ENCODE measurements at regions not wholly inside any gene's neighbourhood (a gene's known extent, or its start where the extent isn't known, plus 50 kb on each side); places are given as distances from the start of the nearest gene placed in this dataset.
A peak's percentile ranks its signal among the peaks of the same experiment; 100 is the strongest.

- no peak for TF ChIP-seq Cebpa-rat (IDR thresholded peaks at IDR 0.05)
- no peaks in the 10 kb centered on the region for H3K36me3 ChIP-seq
- H3K9me3 ChIP-seq (replicated peaks in 1 of 11) = no peaks in the 10 kb centered on the region
- no peak overlapping the region for H3K4me3 ChIP-seq
- H3K27me3 ChIP-seq = no peaks in the 10 kb centered on the region
- H4K20me1 ChIP-seq = no peaks in the 10 kb centered on the region
- no peak overlapping the region; a peak in 1 of 22 replicates for H3K4me2 ChIP-seq
- peaks cover 0 to 16% (median 0%) of the 10 kb centered on the region in 10 experiments; a peak in 4 of 20 replicates for H3K4me1 ChIP-seq
- no peak overlapping the region for H3K9ac ChIP-seq
- no peak overlapping the region for H3K27ac ChIP-seq
These were observed 678.6 kb upstream of the CDH2 start for GRCh38 chr18:28855524-28855923.

- Histone ChIP-seq H3K9me3 (replicated peaks in 1 of 11) (no peaks in the 10 kb centered on the region), H3K27ac (no peak overlapping the region)
- no peak for TF ChIP-seq Cebpa-rat (IDR thresholded peaks at IDR 0.05)
These were observed 678.0 kb upstream of the CDH2 start for GRCh38 chr18:28854964-28855363.

GRCh38 chr18:28846958-28847357 lies 670.0 kb upstream of the CDH2 start:
- no peaks in the 10 kb centered on the region for H4K20me1 ChIP-seq
- H3K9me3 ChIP-seq (replicated peaks in 1 of 11) = no peaks in the 10 kb centered on the region
- no peaks in the 10 kb centered on the region for H3K4me1 ChIP-seq
- H3K36me3 ChIP-seq = no peaks in the 10 kb centered on the region
- no peak overlapping the region for H3K9ac ChIP-seq
- TF ChIP-seq Cebpa-rat (IDR thresholded peaks at IDR 0.05) = no peak
- H3K4me2 ChIP-seq = no peak overlapping the region
- H3K27me3 ChIP-seq = no peaks in the 10 kb centered on the region
- no peak overlapping the region for H3K4me3 ChIP-seq
- no peak overlapping the region for H3K27ac ChIP-seq

More at GRCh38 chr18:28854964-28855363, 678.0 kb upstream of the CDH2 start:
- Histone ChIP-seq H3K27me3 (no peaks in the 10 kb centered on the region), H3K4me2 (peak overlapping the region in 6 of 11 experiments; percentile 2 to 51 (median 10); a peak in 4 of 22 replicates), H4K20me1 (no peaks in the 10 kb centered on the region), H3K36me3 (no peaks in the 10 kb centered on the region), H3K4me3 (no peak overlapping the region), H3K9ac (no peak overlapping the region), H3K4me1 (peaks cover 0 to 16% (median 0%) of the 10 kb centered on the region in 10 experiments; a peak in 4 of 20 replicates)

DNA sequence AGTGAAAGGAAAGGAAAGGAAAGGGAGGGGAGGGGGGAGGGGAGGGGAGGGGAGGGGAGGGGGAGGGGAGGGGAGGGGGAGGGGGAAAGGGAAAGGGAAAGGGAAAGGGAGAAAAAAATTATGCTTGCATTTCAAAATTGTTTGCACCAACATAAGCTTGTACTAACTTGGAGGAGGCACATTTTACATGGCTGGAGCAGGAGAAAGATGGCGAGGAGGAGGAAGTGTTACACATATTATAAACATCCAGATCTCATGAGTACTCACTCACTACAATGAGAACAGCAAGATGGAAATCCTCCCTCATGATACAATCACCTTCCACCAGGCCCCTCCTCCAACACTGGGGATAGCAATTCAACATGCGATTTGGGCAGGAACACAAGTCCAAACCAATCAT lies 660.2 kb upstream of the CDH2 start:
- Histone ChIP-seq H3K9me3 (replicated peaks in 1 of 11) (no peaks in the 10 kb centered on the region), H3K4me1 (no peaks in the 10 kb centered on the region), H4K20me1 (no peaks in the 10 kb centered on the region), H3K27me3 (no peaks in the 10 kb centered on the region), H3K36me3 (no peaks in the 10 kb centered on the region), H3K4me2 (no peak overlapping the region), H3K4me3 (no peak overlapping the region), H3K9ac (no peak overlapping the region), H3K27ac (no peak overlapping the region)
- TF ChIP-seq Cebpa-rat (IDR thresholded peaks at IDR 0.05) = no peak

- Histone ChIP-seq H3K36me3 (no peaks in the 10 kb centered on the region), H3K4me3 (no peak overlapping the region), H3K4me1 (no peaks in the 10 kb centered on the region), H3K9ac (no peak overlapping the region), H3K27ac (no peak overlapping the region), H3K27me3 (no peaks in the 10 kb centered on the region), H3K4me2 (no peak overlapping the region), H3K9me3 (replicated peaks in 1 of 11) (no peaks in the 10 kb centered on the region), H4K20me1 (no peaks in the 10 kb centered on the region)
- no peak for TF ChIP-seq Cebpa-rat (IDR thresholded peaks at IDR 0.05)
These were observed 658.0 kb upstream of the CDH2 start for GRCh38 chr18:28834889-28835288.

DNA sequence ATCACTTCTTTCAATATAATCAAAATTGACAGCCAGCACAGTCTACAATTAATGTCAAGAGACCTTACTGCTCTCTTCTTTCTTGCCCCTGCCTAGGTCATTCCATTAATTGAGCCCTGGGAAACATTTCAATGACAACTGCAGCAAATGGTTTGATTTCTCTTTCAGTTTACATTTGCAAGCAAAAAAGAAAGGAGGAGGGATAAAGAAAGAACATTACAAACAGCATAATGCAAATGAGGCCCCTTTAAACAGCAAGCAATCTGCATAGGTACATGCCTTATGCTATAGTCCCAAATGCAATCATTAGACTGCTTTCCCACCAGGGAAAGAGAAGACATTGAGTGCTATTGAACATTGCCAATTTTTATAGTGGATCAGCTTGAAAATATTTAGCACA lies 655.0 kb upstream of the CDH2 start:
- Histone ChIP-seq H3K4me2 (no peak overlapping the region), H4K20me1 (no peaks in the 10 kb centered on the region), H3K4me3 (no peak overlapping the region), H3K4me1 (no peaks in the 10 kb centered on the region), H3K9me3 (replicated peaks in 1 of 11) (no peaks in the 10 kb centered on the region), H3K27me3 (no peaks in the 10 kb centered on the region), H3K36me3 (no peaks in the 10 kb centered on the region), H3K9ac (no peak overlapping the region), H3K27ac (no peak overlapping the region)
- no peak for TF ChIP-seq Cebpa-rat (IDR thresholded peaks at IDR 0.05)

DNA sequence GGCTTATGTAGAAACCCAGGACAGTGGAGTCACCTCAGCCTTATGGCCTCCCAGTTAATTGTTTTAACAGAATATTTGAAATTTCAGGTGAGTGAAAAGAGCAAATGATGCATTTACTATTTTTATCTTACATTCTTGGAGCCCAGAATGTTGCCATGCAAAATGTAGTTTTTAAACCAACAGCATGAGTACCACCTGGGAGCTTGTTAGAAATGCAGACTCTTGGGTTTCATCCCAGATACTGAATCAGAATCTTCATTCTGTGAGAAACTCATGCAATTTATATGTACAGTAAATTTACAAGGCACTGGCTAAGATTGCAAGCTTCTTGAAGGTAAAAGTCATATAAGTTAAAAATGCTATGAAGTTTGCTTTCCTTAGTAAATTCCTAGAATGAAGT lies 654.5 kb upstream of the CDH2 start:
- Histone ChIP-seq H3K27me3 (no peaks in the 10 kb centered on the region), H3K9ac (no peak overlapping the region), H4K20me1 (no peaks in the 10 kb centered on the region), H3K9me3 (replicated peaks in 1 of 11) (no peaks in the 10 kb centered on the region), H3K4me2 (no peak overlapping the region), H3K27ac (no peak overlapping the region), H3K4me1 (no peaks in the 10 kb centered on the region), H3K36me3 (no peaks in the 10 kb centered on the region), H3K4me3 (no peak overlapping the region)
- no peak for TF ChIP-seq Cebpa-rat (IDR thresholded peaks at IDR 0.05)

GRCh38 chr18:28826107-28826506 lies 649.2 kb upstream of the CDH2 start:
- no peaks in the 10 kb centered on the region for H3K4me1 ChIP-seq
- H3K27me3 ChIP-seq = no peaks in the 10 kb centered on the region
- H3K4me3 ChIP-seq = no peak overlapping the region
- H3K27ac ChIP-seq = no peak overlapping the region
- H3K9ac ChIP-seq = no peak overlapping the region
- H3K4me2 ChIP-seq = no peak overlapping the region
- no peaks in the 10 kb centered on the region for H4K20me1 ChIP-seq
- H3K9me3 ChIP-seq (replicated peaks in 1 of 11) = no peaks in the 10 kb centered on the region
- no peak for TF ChIP-seq Cebpa-rat (IDR thresholded peaks at IDR 0.05)
- no peaks in the 10 kb centered on the region for H3K36me3 ChIP-seq

DNA sequence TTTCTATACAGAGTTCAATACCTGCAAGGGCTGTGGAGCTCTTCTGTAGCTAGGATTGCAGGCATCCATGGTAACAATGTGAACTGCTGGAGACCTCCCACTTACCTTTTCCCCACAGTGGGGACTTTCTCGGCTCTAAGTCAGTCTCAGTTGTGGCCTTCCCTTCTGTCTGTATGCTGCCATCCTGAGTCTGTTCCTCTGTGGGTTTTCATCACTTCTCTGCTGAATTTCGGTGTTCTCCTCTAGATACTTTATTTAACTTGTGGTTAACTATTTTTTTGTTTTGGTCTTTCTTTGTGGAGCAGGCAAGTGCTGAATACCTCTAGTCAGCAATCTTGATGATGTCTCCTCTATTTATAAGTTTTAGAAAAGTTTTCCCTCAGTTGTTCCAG lies 647.2 kb upstream of the CDH2 start:
- Histone ChIP-seq H3K9me3 (replicated peaks in 1 of 11) (no peaks in the 10 kb centered on the region), H4K20me1 (no peaks in the 10 kb centered on the region), H3K4me3 (no peak overlapping the region), H3K36me3 (no peaks in the 10 kb centered on the region), H3K4me1 (no peaks in the 10 kb centered on the region), H3K9ac (no peak overlapping the region), H3K27me3 (no peaks in the 10 kb centered on the region), H3K27ac (no peak overlapping the region), H3K4me2 (no peak overlapping the region)
- no peak for TF ChIP-seq Cebpa-rat (IDR thresholded peaks at IDR 0.05)

DNA sequence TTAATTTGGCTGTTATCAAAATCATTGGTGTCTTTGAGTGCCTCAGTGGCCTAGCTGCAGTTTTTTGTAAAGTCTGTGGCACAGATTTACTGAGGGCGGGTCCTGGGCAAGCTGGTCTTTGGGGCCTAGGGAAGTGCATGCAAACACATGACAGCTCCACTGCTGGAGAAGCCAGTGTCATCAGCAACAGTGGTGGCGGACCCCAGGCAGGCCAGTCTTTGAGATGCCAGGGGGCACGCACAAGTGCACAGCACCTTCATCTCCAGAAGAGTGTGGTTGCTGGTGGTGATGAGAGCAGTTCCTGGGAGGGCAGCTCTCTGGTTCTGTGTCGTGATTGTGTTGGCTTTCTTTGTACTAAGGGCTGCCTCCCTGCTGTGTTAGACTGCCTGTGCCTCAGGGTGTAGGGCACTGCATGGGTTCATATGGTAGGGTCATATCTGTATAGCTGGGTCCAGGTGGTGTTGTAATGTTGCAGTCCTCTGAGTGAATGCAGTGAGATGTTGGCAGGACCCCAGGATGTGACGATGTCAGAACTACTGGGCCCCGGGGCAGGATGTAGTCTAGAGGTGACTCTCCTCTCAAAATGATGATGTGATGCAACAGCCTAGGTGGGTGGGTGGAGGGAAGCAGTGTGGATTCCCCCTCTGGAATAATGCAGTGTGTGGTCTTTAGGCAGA lies 646.7 kb upstream of the CDH2 start:
- no peaks in the 10 kb centered on the region for H3K4me1 ChIP-seq
- no peak overlapping the region for H3K4me2 ChIP-seq
- no peaks in the 10 kb centered on the region for H4K20me1 ChIP-seq
- no peak overlapping the region for H3K9ac ChIP-seq
- no peak overlapping the region for H3K27ac ChIP-seq
- no peak for TF ChIP-seq Cebpa-rat (IDR thresholded peaks at IDR 0.05)
- H3K4me3 ChIP-seq = no peak overlapping the region
- H3K36me3 ChIP-seq = no peaks in the 10 kb centered on the region
- H3K9me3 ChIP-seq (replicated peaks in 1 of 11) = no peaks in the 10 kb centered on the region
- H3K27me3 ChIP-seq = no peaks in the 10 kb centered on the region

All from BLaER1 treated with 17β-estradiol and CSF1 and Interleukin-3, amounts not matched to agents 10 nM and 100 nM (cell line).